Kidney tubule cell (primary cell): ENCODE measurements at regions not wholly inside any gene's neighbourhood (a gene's known extent, or its start where the extent isn't known, plus 50 kb on each side); places are given as distances from the start of the nearest gene placed in this dataset.

Experiments
- DNase-seq: peaks from one replicate; pipeline ENCODE4 v3.0.0-alpha.2; 2018; ENCODE audit warnings: low spot score

DNA sequence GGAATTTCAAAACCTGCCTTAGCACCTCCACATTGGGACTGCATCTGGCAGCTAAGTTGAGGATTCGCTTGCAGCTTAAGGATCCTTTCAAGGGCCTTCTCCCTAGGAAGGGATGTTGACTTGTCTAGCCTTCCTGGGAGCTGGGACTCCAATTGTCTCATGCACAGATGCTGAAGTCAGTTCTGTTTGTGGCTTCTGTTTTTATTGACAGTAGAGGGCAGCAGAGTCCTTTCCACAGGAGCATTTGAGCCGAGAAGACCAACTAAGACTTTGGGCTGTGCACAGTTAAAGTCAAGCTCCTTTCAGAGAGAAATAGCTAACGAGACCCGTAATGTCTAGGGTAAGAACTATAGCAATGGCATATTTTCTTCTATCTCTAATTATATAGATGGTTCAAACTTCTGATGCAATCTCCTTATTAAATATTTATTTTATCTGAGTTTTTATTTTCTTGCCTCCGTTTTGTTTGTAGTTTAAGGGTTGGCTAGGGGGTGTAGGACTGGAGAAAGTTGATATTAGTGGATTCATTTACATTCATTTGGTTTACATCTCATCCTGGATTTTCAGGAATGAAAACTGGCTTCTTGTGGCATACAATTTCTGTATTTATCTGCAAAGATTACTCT lies 59.7 kb upstream of the KBTBD8 start:
- peak; percentile 67 for DNase-seq

DNA sequence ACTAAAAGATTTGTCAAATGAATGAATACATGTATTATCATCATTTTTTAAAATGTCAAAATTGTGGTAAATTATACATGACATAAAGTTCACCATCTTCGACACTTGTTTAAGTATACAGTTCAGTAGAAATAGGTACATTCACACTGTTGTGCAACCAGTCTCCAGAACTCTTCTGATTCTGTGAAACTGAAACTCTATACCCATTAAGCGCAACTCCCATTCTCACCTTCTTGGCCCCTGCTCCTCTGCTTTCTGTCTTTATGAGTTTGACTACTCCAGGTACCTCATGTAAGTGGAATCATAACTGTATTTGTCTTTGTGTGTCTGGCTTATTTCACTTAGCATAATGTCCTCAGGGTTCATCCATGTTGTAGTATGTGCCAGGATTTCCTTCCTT lies 50.1 kb upstream of the KBTBD8 start:
- DNase-seq = no peak
